ENCODE measurements at regions not wholly inside any gene's neighbourhood (a gene's known extent, or its start where the extent isn't known, plus 50 kb on each side); places are given as distances from the start of the nearest gene placed in this dataset.

DNA sequence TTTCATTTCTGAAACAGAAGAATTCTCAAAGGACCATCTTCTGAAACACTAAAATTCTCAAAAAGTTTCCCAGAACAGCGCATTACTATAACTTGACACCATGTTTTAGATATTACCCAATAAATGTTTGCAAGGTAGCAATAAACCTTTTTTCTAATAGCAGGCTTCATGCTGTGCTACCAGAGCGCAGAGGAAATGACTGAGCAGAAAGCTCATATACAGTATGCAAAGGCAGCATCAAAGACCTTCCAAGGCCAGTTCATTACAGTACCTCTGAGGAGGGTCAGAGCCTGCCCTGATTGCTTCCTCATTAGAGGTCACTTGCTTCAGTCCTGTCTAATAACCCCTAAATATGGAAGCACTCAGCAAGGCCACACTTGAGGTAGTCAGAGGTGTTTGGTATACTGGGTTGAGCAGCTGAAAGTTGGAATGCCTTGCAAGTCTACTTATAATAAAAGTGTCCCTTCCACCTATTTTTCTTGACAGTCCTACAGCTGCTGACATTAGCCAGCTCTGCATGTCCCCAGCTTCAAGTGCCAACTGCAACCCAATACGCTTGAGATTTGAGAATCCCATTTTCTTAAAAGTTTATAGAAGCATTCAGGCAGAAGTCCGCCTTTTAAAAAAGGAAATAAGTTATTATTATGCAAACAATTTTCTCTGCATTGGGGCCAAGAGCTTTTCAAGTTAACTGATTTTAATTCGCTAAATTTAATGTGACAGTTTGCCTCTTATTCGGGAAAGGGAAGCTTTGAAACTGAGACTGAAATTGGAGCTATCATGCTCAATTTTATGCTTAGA is 207.2 kb downstream of the ZC3H11B start:
- TF ChIP-seq, protein P1, sequence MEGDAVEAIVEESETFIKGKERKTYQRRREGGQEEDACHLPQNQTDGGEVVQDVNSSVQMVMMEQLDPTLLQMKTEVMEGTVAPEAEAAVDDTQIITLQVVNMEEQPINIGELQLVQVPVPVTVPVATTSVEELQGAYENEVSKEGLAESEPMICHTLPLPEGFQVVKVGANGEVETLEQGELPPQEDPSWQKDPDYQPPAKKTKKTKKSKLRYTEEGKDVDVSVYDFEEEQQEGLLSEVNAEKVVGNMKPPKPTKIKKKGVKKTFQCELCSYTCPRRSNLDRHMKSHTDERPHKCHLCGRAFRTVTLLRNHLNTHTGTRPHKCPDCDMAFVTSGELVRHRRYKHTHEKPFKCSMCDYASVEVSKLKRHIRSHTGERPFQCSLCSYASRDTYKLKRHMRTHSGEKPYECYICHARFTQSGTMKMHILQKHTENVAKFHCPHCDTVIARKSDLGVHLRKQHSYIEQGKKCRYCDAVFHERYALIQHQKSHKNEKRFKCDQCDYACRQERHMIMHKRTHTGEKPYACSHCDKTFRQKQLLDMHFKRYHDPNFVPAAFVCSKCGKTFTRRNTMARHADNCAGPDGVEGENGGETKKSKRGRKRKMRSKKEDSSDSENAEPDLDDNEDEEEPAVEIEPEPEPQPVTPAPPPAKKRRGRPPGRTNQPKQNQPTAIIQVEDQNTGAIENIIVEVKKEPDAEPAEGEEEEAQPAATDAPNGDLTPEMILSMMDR (IDR thresholded peaks at IDR 0.05; ENCODE audit: insufficient read depth, low read length, missing control alignments): no peak
- no peak for DNase-seq (ENCODE audit: low read depth, low spot score)
- POLR2A ChIA-PET: no interaction called here
- CTCF ChIA-PET: interaction anchor here (1.0 kb wide), 1 partner anchor 12 kb away, joined by 3 read pairs; no protein-coding TSS in a partner anchor
- H3K4me3 ChIP-seq (ENCODE audit: low read depth, low read length): no peak overlapping the region

DNA sequence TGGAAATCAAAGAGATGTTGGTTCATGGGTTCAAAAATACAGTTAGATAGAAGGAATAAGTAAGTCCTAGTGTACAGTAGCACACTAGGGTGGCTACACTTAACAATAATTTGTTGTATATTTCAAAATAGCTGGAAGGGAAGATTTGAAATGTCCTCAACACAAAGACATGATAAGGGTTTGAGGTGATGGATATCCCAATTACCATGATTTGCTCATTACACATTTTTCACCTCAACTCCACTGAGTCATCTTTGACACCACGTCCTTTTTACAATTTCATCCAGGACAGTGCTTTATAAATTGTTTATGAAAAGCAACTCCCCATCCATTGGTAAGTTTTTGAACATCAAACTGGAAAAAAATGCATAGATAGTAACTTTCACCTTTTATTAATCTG is 208.3 kb downstream of the ZC3H11B start:
- POLR2A ChIA-PET: no interaction called here
- CTCF ChIA-PET: no interaction called here
- DNase-seq (ENCODE audit: low read depth, low spot score): no peak
- H3K4me3 ChIP-seq (ENCODE audit: low read depth, low read length): no peak overlapping the region
- TF ChIP-seq, protein P1 (IDR thresholded peaks at IDR 0.05; ENCODE audit: insufficient read depth, low read length, missing control alignments): no peak

DNA sequence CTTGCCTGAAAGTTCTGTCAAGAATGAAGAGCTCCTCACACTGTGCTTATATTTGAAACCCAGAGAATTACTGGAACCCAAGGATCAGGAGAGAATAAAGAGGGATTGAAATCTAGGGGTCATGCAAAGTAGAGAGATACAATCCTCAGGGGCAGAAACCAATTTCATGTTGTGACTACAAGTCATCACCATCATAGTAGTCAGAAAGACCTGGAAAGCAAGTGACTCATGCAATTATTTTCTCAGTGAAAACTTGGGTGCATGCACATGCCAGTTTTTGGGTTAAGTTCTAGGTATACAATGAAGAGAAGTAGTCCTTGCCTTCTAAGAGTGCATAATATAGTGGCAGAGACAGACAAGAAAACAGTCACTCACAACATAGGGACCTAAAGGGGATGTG is 210.0 kb downstream of the ZC3H11B start:
- H3K4me3 ChIP-seq (ENCODE audit: low read depth, low read length): no peak overlapping the region
- DNase-seq (ENCODE audit: low read depth, low spot score): no peak
- CTCF ChIA-PET: interaction anchor here (1.0 to 2.6 kb wide), 2 partner anchors 9 to 17 kb away, joined by 4 to 8 read pairs; no protein-coding TSS in a partner anchor
- POLR2A ChIA-PET: no interaction called here
- TF ChIP-seq, protein P1 (IDR thresholded peaks at IDR 0.05; ENCODE audit: insufficient read depth, low read length, missing control alignments): no peak

DNA sequence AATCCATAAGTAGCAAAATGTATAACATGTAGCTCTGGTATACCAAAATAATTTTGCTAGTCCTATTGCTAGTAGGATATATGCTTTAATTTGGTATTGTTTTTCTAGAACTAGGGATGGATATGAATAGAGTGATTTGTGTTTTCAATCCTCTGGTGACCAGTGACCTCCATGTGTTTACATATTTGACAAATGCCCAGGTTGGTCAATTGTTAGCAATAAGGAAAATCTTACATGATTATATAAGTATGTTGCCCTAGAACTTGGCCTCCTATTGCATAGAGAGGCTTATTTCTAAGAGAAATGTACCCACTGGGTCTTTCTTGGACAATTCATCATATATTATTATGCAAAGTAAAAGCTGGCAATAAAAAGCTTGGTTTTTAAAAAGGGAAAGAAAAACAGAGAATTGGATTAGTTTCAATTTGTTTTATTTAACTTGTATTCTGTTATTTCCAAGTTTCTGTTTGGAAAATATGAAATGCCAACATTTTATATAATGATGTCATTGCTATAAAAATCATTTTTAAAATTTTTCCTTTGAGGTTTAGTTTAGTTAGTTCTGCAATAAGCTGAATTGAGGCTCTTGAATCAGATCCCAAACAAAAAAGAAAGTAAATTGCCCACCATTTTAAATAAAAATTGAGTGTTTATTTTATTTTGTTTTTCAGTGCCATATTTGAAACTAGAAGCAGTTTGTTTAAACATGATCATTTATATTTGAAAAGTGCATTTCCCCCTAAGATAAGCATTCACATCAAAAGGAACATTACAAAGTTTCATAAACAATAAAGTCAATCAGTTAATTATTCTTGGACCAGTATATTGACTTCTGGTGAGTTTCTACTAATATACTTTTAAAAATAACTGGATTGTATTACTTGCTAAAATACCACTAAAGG is 210.9 kb downstream of the ZC3H11B start:
- POLR2A ChIA-PET: no interaction called here
- CTCF ChIA-PET: interaction anchor here (1.0 to 2.6 kb wide), 2 partner anchors 10 to 16 kb away, joined by 4 to 8 read pairs; no protein-coding TSS in a partner anchor
- DNase-seq (ENCODE audit: low read depth, low spot score): no peak

DNA sequence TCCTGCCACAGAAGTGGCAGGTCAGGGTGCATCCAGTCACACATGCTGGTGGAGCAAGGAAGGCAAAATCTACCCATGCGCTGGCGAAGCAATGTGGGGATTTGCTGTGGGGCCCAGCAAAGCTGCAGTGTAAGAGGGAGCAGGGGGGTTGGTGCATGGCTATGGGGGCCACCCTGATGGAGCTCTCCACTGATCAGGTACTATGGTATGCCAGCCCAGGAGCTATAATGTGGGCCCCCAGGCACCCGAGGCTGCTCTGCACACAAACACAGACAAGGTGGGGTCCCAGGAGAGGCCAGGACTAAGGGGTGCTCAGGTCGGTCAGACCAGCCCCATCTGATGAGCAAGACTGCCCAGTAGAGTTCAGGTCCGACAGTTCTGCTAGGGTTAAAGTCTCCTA is 213.5 kb downstream of the ZC3H11B start:
- CTCF ChIA-PET: no interaction called here
- POLR2A ChIA-PET: no interaction called here
- DNase-seq (ENCODE audit: low read depth, low spot score): no peak
- H3K4me3 ChIP-seq (ENCODE audit: low read depth, low read length): no peak overlapping the region
- TF ChIP-seq, protein P1 (IDR thresholded peaks at IDR 0.05; ENCODE audit: insufficient read depth, low read length, missing control alignments): no peak

More for the DNA sequence above, 210.9 kb downstream of the ZC3H11B start:
- no peak overlapping the region for H3K4me3 ChIP-seq (ENCODE audit: low read depth, low read length)
- TF ChIP-seq, protein P1 (IDR thresholded peaks at IDR 0.05; ENCODE audit: insufficient read depth, low read length, missing control alignments): no peak
